ENCODE measurements at regions not wholly inside any gene's neighbourhood (a gene's known extent, or its start where the extent isn't known, plus 50 kb on each side); places are given as distances from the start of the nearest gene placed in this dataset.
"Not testable (repeated sequence)": the region's sequence is repeated elsewhere in the genome, so short reads cannot be mapped to it uniquely, and the experiment has no call there.

- no peak for DNase-seq (ENCODE audit: low spot score)
Measured at GRCh38 chr21:25240974-25241373, 366.3 kb downstream of the MRPL39 start.

DNA sequence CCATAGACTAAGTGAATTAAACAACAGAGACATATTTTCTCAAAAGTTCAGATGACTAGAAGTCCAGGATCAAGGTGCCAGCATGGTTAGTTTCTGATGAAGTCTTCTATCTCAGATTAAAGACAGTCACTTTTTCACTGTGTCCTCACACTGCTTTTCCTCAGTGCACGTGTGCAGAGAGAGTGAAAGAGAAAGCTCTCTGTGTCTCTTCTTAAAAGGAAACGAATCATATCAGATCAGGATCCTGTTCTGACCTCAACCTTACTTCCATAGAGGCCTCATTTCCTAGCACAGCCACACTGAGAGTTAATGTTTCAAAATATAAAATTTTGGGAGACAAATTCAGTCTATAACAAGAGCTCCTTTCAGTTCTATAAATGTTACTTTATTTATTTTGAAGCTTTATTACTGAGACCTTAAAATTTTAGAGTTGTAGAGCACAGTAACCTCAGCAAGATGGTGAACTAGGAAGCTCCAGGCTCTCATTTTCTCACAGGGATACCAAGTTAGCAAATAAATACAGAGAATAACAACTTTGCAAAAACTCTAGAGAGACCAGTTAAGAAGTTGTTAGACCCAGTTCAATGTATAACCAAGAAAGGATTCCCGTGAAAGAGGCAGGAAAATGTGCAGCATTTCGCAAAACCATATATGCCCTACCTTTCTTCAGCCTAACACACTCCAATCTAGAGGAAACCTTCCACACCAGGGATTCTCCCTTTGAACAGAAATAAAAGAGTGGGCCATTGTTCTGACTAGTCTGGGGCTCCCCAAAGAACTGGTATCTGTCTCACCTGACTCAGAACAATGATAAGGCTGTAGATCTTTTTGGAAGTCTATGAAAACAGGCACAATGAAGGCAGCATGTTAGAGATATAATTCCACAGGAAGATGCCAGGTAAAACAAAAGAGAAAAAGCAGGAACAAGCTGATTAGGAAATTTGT, 372.2 kb downstream of the MRPL39 start:
- peak; percentile 6 for DNase-seq (ENCODE audit: low spot score)

DNA sequence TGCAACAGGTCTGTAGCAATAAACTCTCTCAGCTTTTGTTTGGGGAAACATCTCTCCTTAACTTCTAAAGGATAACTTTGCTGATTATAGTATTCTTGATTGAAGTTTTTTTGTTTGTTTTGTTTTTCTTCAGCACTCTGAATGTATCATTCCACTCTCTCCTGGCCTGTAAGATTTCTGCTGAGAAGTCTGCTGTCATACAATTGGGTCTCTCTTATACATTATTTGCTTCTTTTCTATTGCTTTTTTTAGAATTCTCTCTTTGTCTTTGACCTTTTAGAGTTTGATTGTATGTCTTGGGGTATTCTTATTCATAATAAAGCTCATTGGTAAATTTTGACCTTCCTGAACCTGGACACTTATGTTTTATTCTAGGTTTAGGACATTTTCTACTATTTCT, 386.3 kb downstream of the MRPL39 start:
- DNase-seq (ENCODE audit: low spot score) = no peak

GRCh38 chr21:25220169-25220568, 387.1 kb downstream of the MRPL39 start:
- no peak for DNase-seq (ENCODE audit: low spot score)

- DNase-seq (ENCODE audit: low spot score) = peak; percentile 18
Measured at GRCh38 chr21:25215698-25216384, 391.4 kb downstream of the MRPL39 start.

DNA sequence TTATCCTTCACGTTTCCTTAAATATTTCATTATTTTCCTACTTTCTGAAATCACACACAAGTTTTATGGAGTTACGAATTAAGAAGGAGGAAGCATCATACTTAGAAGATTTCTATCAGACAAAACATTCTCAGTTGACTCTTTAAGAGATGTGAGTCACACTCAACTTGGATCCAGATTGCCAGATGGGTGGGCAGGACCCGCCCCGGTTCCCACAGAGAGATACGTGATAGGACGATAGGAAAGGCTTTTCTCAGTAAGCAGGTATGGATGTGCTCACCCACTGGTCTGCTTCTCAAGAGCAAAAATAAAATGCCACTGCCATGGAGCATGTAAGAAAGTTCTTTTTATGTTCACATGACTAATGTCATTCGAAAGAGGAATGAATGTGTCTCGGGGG, 392.6 kb downstream of the MRPL39 start:
- DNase-seq (ENCODE audit: low spot score) = no peak

GRCh38 chr21:25199944-25200343, 407.3 kb downstream of the MRPL39 start:
- no peak for DNase-seq (ENCODE audit: low spot score)

- DNase-seq (ENCODE audit: low spot score) = no peak
Measured at GRCh38 chr21:25191141-25191540, 416.1 kb downstream of the MRPL39 start.

DNA sequence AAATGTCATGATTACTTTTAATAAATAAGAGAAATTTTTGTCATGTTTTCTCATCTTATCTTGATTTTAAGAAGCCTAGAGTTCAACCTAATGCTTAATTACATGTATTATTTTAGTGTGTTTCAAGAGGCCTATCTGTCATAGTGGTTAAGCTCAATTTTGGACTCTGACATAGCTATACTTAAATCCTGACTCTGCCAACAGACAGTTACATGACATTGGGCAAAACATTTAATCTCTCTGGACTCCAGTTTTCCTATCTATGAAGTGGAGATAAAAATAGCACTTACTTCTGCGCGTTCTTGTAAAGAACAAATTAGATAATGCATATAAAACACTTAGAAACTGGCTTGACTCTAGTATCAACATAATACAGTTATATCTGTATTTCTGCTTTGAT, 417.8 kb downstream of the MRPL39 start:
- no peak for DNase-seq (ENCODE audit: low spot score)

DNA sequence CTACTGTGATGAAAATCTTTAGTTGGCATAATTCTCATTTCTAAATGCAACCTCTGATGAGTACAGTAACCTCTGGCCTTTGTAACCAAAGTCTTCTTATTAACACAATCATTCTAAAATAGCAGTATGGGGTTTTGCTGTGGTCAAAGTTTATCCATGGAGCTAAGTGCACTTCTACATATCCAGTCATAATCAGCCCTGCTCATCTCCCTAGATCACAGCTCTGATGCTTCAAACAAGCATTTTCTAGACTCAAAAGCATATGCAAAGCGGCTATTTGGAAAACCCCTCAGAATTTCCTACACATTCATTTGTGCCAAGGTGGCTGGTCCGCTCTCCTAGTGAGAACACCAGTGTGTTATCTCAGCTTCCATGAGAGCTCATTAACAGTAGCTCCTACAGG, 418.6 kb downstream of the MRPL39 start:
- no peak for DNase-seq (ENCODE audit: low spot score)

DNA sequence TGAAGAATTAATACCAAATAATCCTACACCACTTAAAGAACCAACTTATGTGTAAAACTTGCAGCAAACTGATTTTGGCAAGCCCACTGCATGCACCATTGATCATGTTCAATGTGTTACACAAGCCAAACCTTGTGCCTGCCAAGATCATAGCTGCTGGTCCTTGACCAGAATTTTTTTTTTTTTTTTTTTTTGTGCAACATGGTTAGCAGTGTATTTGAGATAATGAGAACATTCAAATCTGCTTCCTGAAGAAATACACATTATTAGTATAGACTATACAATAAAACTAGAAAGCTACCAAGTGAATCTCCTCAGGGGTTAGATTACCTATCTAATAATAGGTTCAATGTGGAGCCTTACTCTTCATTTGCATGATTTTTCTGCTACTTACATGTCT, 421.0 kb downstream of the MRPL39 start:
- DNase-seq (ENCODE audit: low spot score) = no peak

GRCh38 chr21:25183577-25183976, 423.7 kb downstream of the MRPL39 start:
- no peak for DNase-seq (ENCODE audit: low spot score)

GRCh38 chr21:25181690-25182089, 425.6 kb downstream of the MRPL39 start:
- DNase-seq (ENCODE audit: low spot score) = not testable (repeated sequence)

DNA sequence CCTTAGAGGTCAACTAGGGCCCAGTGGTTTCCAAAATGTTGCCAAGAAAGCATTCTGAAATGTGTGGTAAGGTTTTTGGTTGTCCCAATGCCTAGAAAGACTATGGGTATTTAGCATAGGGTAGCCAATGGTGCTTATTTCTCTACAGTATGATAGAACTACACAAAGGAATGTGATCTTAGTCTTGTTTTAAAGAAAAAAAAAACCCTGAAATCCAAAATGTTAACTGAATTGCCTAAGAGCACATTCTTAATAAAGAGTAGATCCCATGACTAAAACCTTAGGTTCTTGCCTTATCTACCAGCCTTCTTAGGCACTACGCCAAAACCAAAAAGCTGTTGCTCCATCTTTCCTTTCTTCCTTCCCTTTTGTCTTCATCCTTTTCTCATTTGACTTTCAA, 428.2 kb downstream of the MRPL39 start:
- DNase-seq (ENCODE audit: low spot score) = no peak

DNA sequence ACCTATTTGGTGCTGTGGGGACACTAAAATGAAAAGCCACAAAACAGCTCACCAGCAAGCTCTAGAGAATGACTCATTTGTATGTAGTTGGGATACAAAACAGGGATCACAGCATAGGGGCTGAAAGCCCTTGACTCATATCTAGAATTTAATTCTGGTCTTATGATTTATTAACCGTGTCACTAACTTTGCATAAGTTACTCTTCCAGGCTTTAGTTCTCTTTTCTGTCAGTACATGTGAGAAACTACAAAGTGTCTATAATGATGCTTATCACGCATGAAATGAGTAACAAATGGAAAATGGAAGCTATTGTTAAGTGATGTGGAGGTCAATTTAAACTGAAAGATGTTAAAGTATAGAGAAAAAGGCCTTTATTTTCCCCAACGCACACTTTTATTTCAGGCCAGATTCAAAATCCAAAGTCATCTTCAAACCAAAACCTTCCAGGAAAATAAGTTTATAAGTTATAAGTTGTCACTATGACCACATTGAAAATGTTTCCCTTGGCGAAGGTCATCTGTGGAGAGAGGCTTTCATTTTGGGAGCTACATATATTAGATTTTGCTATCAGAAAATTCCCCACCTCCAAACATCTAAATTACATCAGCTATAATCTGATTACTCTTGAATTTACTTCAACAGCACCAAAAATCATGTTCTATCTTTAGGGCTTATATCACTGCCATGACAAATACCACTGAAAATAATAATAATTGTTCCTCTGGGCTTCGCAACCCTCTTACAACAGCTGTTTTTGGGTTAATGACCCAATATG, 430.5 kb downstream of the MRPL39 start:
- DNase-seq (ENCODE audit: low spot score) = no peak

DNA sequence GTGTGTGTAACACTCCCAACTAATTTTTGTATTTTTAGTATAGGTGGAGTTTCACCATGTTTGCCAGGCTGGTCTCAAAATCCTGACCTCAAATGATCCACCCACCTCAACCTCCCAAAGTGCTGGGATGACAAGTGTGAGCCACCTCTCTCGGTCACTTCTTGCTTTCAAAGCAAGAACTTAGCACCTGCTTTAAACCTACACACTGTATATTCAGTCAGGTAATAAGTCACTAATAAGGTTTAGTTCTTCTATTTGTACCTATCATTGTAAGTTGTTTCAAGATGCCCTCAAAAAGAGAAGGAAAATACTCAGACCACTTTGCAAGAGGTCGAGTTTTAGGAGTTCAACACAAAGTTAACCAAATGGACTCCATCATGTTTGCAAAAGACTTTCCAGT, 431.3 kb downstream of the MRPL39 start:
- DNase-seq (ENCODE audit: low spot score) = no peak

GRCh38 chr21:25171438-25171837, 435.8 kb downstream of the MRPL39 start:
- no peak for DNase-seq (ENCODE audit: low spot score)

GRCh38 chr21:25170681-25171080, 436.6 kb downstream of the MRPL39 start:
- no peak for DNase-seq (ENCODE audit: low spot score)

GRCh38 chr21:25169370-25169769, 437.9 kb downstream of the MRPL39 start:
- no peak for DNase-seq (ENCODE audit: low spot score)

- not testable (repeated sequence) for DNase-seq (ENCODE audit: low spot score)
Measured at GRCh38 chr21:25166904-25167303, 440.4 kb downstream of the MRPL39 start.

DNA sequence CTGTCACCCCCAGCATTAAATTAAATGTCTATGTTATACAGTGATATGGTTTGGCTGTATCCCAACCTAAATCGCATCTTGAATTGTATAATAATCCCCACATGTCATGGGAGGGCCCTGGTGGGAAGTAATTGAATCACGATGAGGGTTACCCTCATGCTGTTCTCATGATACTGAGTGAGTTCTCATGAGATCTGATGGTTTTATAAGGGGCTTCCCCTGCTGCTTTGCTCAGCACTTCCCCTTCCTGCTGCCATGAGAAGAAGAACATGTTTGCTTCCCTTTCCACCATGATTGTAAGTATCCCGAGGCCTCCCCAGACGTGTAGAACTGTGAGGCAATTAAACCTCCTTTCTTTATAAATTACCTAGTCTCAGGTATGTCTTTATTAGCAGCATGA, 445.7 kb downstream of the MRPL39 start:
- DNase-seq (ENCODE audit: low spot score) = no peak

DNA sequence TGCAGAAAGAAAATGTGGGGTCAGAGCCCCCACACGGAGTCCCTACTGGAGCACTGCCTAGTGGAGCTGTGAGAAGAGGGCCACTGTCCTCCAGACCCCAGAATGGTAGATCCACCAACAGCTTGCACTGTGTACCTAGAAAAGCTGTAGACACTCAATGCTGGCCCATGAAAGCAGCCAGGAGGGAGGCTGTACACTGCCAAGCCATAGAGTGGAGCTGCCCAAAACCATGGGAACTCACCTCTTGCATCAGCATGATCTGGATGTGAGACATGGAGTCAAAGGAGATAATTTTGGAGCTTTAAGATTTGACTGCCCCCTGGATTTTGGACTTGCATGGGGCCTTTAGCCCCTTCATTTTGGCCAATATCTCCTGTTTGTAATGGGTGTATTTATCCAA, 452.3 kb downstream of the MRPL39 start:
- DNase-seq (ENCODE audit: low spot score) = not testable (repeated sequence)

GRCh38 chr21:25149022-25149421, 458.3 kb downstream of the MRPL39 start:
- no peak for DNase-seq (ENCODE audit: low spot score)

All from NAMALWA (cell line).